ENCODE measurements at regions not wholly inside any gene's neighbourhood (a gene's known extent, or its start where the extent isn't known, plus 50 kb on each side); places are given as distances from the start of the nearest gene placed in this dataset.

DNA sequence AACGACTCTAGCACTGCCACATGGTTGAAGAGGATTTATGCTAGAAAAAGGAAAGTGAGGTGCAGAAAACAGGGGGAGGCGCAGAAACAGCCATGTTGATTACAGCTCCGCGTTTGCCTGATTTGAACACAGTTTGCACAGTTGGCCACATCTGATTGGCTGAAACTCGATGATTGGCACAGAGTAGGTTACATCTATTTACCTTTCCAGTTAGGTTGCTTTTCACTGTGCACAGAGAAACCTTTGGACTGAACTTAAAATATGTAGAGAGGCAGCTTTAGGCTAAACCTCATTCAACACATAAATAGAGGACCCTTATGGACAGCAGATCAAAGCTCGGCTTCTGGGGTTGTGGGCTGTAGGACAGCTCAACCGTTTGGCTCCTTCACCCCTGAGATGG lies 153.7 kb upstream of the APCDD1 start:
- 86% methylated on average over 4 of the region's 7 CpGs for WGBS (ENCODE audit: insufficient coverage)

DNA sequence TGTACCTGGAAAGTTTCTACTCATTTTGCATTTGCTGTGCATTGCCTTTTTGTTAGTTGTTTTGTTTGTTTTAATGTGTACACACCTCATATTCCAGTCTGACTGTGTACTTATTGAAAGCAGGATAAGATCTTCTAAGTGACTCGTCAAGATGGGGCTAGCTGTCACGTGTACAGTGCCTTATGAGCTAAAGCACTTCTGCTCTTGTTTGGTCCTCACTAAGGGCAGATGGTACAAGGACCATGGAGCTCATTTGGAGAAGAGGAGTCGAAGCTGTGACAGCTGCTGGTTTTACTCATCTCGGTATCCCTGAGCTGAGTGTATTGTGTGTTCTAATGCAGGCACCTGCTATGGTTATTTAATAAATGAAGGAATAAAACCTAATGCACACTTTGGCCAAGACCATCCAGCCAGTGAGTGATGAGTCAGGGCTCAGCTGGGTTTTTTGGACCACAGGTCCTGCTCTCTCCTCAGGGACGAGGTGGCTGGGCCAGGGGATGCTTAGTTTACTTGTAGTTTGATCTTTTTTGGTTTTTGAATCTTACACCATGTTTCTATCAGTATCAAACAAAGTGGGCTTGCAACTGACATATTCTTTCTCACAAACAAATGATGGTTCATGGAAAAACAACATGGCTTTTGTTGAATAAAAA lies 152.5 kb upstream of the APCDD1 start:
- no peak overlapping the region for H3K27ac ChIP-seq (ENCODE audit: insufficient read depth in 1 of 2, low read depth in 1 of 2, low read length in 2 of 2, poor library complexity in 1 of 2, severe bottlenecking in 2 of 2)
- H3K4me1 ChIP-seq (ENCODE audit: control extremely low read depth in 1 of 4, control insufficient read depth in 4 of 4, insufficient read depth in 4 of 4, low read length in 3 of 4) = peaks cover 0 to 27% (median 14%) of the 10 kb centered on the region in 4 experiments
- ChIA-PET CTCF (interaction anchor here (0.7 kb wide), 1 partner anchor 20 kb away, joined by 3 read pairs; no protein-coding TSS in a partner anchor), POLR2A (no interaction called here)
- 98% methylated on average over 5 of the region's 5 CpGs for WGBS (ENCODE audit: insufficient coverage)
- no peak for DNase-seq
- H3K4me3 ChIP-seq (ENCODE audit: control insufficient read depth in 1 of 7, extremely low read depth in 1 of 7, insufficient read depth in 4 of 7, low read depth in 2 of 7, low read length in 6 of 7) = no peak overlapping the region
- no peaks in the 10 kb centered on the region for H3K9me3 ChIP-seq (ENCODE audit: control extremely low read depth in 1 of 5, control insufficient read depth in 4 of 5, insufficient read depth in 2 of 5, low read depth in 1 of 5, low read length in 4 of 5)
- no peaks in the 10 kb centered on the region for H3K27me3 ChIP-seq (replicated peaks in 2 of 5; ENCODE audit: control insufficient read depth in 4 of 5, insufficient read depth in 5 of 5, low read length in 4 of 5)
- no peaks in the 10 kb centered on the region for H3K36me3 ChIP-seq (ENCODE audit: control insufficient read depth in 4 of 4, insufficient read depth in 4 of 4, low read length in 3 of 4)

More for the DNA sequence above, 153.7 kb upstream of the APCDD1 start:
- H3K4me1 ChIP-seq (ENCODE audit: control extremely low read depth in 1 of 4, control insufficient read depth in 4 of 4, insufficient read depth in 4 of 4, low read length in 3 of 4) = peaks cover 0 to 30% (median 17%) of the 10 kb centered on the region in 4 experiments
- ChIA-PET CTCF (interaction anchor here (0.9 kb wide), 1 partner anchor 132 kb away, joined by 3 read pairs; no protein-coding TSS in a partner anchor), POLR2A (no interaction called here)
- no peaks in the 10 kb centered on the region for H3K27me3 ChIP-seq (replicated peaks in 2 of 5; ENCODE audit: control insufficient read depth in 4 of 5, insufficient read depth in 5 of 5, low read length in 4 of 5)
- no peaks in the 10 kb centered on the region for H3K36me3 ChIP-seq (ENCODE audit: control insufficient read depth in 4 of 4, insufficient read depth in 4 of 4, low read length in 3 of 4)
- H3K27ac ChIP-seq (ENCODE audit: insufficient read depth in 1 of 2, low read depth in 1 of 2, low read length in 2 of 2, poor library complexity in 1 of 2, severe bottlenecking in 2 of 2) = no peak overlapping the region
- H3K4me3 ChIP-seq (ENCODE audit: control insufficient read depth in 1 of 7, extremely low read depth in 1 of 7, insufficient read depth in 4 of 7, low read depth in 2 of 7, low read length in 6 of 7) = no peak overlapping the region
- no peaks in the 10 kb centered on the region for H3K9me3 ChIP-seq (ENCODE audit: control extremely low read depth in 1 of 5, control insufficient read depth in 4 of 5, insufficient read depth in 2 of 5, low read depth in 1 of 5, low read length in 4 of 5)
- no peak for DNase-seq

DNA sequence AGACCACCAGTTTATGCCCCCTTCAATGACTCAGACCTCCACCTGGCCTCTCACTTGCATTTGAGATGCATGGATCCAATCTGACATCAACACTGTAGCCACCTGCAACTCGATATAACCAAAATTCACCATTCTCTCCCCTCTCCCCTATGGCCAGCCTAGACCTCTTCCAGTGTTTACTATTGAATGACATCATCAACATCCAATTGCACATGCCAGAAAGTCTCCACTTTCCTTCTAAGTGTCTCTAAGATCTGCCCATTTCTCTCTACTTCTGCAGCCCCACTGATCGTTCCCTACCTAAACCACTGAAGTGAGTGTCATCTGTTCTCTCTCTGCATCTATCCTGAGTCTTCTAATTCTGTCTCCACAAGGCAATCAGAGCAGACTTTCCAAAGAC lies 151.3 kb upstream of the APCDD1 start:
- POLR2A ChIA-PET = no interaction called here
- CTCF ChIA-PET = no interaction called here
- Histone ChIP-seq H3K9me3 (ENCODE audit: control extremely low read depth in 1 of 5, control insufficient read depth in 4 of 5, insufficient read depth in 2 of 5, low read depth in 1 of 5, low read length in 4 of 5) (no peaks in the 10 kb centered on the region), H3K36me3 (ENCODE audit: control insufficient read depth in 4 of 4, insufficient read depth in 4 of 4, low read length in 3 of 4) (no peaks in the 10 kb centered on the region), H3K4me3 (ENCODE audit: control insufficient read depth in 1 of 7, extremely low read depth in 1 of 7, insufficient read depth in 4 of 7, low read depth in 2 of 7, low read length in 6 of 7) (no peak overlapping the region), H3K27ac (ENCODE audit: insufficient read depth in 1 of 2, low read depth in 1 of 2, low read length in 2 of 2, poor library complexity in 1 of 2, severe bottlenecking in 2 of 2) (no peak overlapping the region), H3K4me1 (ENCODE audit: control extremely low read depth in 1 of 4, control insufficient read depth in 4 of 4, insufficient read depth in 4 of 4, low read length in 3 of 4) (peaks cover under 1 to 21% (median 13%) of the 10 kb centered on the region in 4 experiments), H3K27me3 (replicated peaks in 2 of 5; ENCODE audit: control insufficient read depth in 4 of 5, insufficient read depth in 5 of 5, low read length in 4 of 5) (no peaks in the 10 kb centered on the region)
- 100% methylated on average over 2 of the region's 2 CpGs for WGBS (ENCODE audit: insufficient coverage)
- no peak for DNase-seq

- CTCF ChIA-PET = no interaction called here
- H3K4me3 ChIP-seq (ENCODE audit: control insufficient read depth in 1 of 7, extremely low read depth in 1 of 7, insufficient read depth in 4 of 7, low read depth in 2 of 7, low read length in 6 of 7) = no peak overlapping the region
- no peak overlapping the region for H3K27ac ChIP-seq (ENCODE audit: insufficient read depth in 1 of 2, low read depth in 1 of 2, low read length in 2 of 2, poor library complexity in 1 of 2, severe bottlenecking in 2 of 2)
- H3K27me3 ChIP-seq (replicated peaks in 2 of 5; ENCODE audit: control insufficient read depth in 4 of 5, insufficient read depth in 5 of 5, low read length in 4 of 5) = no peaks in the 10 kb centered on the region
- no peaks in the 10 kb centered on the region for H3K36me3 ChIP-seq (ENCODE audit: control insufficient read depth in 4 of 4, insufficient read depth in 4 of 4, low read length in 3 of 4)
- no peaks in the 10 kb centered on the region for H3K9me3 ChIP-seq (ENCODE audit: control extremely low read depth in 1 of 5, control insufficient read depth in 4 of 5, insufficient read depth in 2 of 5, low read depth in 1 of 5, low read length in 4 of 5)
- WGBS (ENCODE audit: insufficient coverage) = 96% methylated on average over 3 of the region's 3 CpGs
- POLR2A ChIA-PET = no interaction called here
- H3K4me1 ChIP-seq (ENCODE audit: control extremely low read depth in 1 of 4, control insufficient read depth in 4 of 4, insufficient read depth in 4 of 4, low read length in 3 of 4) = peaks cover 1 to 13% (median 6%) of the 10 kb centered on the region in 4 experiments
- DNase-seq = no peak
Measured at GRCh38 chr18:10304853-10305252, 149.6 kb upstream of the APCDD1 start.

GRCh38 chr18:10306779-10307178 lies 147.7 kb upstream of the APCDD1 start:
- no peak for DNase-seq
- POLR2A ChIA-PET = no interaction called here
- Histone ChIP-seq H3K27ac (ENCODE audit: insufficient read depth in 1 of 2, low read depth in 1 of 2, low read length in 2 of 2, poor library complexity in 1 of 2, severe bottlenecking in 2 of 2) (no peak overlapping the region), H3K4me1 (ENCODE audit: control extremely low read depth in 1 of 4, control insufficient read depth in 4 of 4, insufficient read depth in 4 of 4, low read length in 3 of 4) (peaks cover 0 to 8% (median 3%) of the 10 kb centered on the region in 4 experiments), H3K4me3 (ENCODE audit: control insufficient read depth in 1 of 7, extremely low read depth in 1 of 7, insufficient read depth in 4 of 7, low read depth in 2 of 7, low read length in 6 of 7) (no peak overlapping the region), H3K27me3 (replicated peaks in 2 of 5; ENCODE audit: control insufficient read depth in 4 of 5, insufficient read depth in 5 of 5, low read length in 4 of 5) (no peaks in the 10 kb centered on the region), H3K9me3 (ENCODE audit: control extremely low read depth in 1 of 5, control insufficient read depth in 4 of 5, insufficient read depth in 2 of 5, low read depth in 1 of 5, low read length in 4 of 5) (no peaks in the 10 kb centered on the region), H3K36me3 (ENCODE audit: control insufficient read depth in 4 of 4, insufficient read depth in 4 of 4, low read length in 3 of 4) (no peaks in the 10 kb centered on the region)
- WGBS (ENCODE audit: insufficient coverage) = no CpG with 5 or more reads among the region's 2 CpGs
- CTCF ChIA-PET = no interaction called here

DNA sequence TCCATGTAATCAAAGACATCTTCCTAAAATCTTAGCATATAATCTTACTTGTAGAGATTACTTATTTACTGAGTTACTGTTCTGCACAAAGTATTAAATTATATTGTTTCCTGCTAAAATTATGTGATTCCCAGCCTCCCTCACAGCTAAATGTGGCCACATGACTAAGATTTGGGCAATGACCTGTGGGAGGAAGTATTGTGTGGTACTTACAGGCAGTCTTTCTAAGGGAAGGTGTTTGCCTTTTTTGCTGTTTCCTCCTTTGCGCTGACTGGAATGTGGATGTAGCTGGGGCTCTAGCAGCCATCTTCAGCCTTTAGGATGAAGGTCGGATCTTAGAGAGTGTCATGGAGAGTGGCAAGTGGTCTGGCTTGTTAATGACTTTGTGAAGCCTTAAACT lies 146.3 kb upstream of the APCDD1 start:
- H3K36me3 ChIP-seq (ENCODE audit: control insufficient read depth in 4 of 4, insufficient read depth in 4 of 4, low read length in 3 of 4) = no peaks in the 10 kb centered on the region
- POLR2A ChIA-PET = no interaction called here
- no peak overlapping the region for H3K27ac ChIP-seq (ENCODE audit: insufficient read depth in 1 of 2, low read depth in 1 of 2, low read length in 2 of 2, poor library complexity in 1 of 2, severe bottlenecking in 2 of 2)
- no peaks in the 10 kb centered on the region for H3K27me3 ChIP-seq (replicated peaks in 2 of 5; ENCODE audit: control insufficient read depth in 4 of 5, insufficient read depth in 5 of 5, low read length in 4 of 5)
- H3K4me1 ChIP-seq (ENCODE audit: control extremely low read depth in 1 of 4, control insufficient read depth in 4 of 4, insufficient read depth in 4 of 4, low read length in 3 of 4) = peaks cover 0 to 8% (median 3%) of the 10 kb centered on the region in 4 experiments
- CTCF ChIA-PET = interaction anchor here (1.1 kb wide), 1 partner anchor 13 kb away, joined by 3 read pairs; no protein-coding TSS in a partner anchor
- 57% methylated on average over 2 of the region's 2 CpGs for WGBS (ENCODE audit: insufficient coverage)
- no peak for DNase-seq
- no peaks in the 10 kb centered on the region for H3K9me3 ChIP-seq (ENCODE audit: control extremely low read depth in 1 of 5, control insufficient read depth in 4 of 5, insufficient read depth in 2 of 5, low read depth in 1 of 5, low read length in 4 of 5)
- no peak overlapping the region for H3K4me3 ChIP-seq (ENCODE audit: control insufficient read depth in 1 of 7, extremely low read depth in 1 of 7, insufficient read depth in 4 of 7, low read depth in 2 of 7, low read length in 6 of 7)

DNA sequence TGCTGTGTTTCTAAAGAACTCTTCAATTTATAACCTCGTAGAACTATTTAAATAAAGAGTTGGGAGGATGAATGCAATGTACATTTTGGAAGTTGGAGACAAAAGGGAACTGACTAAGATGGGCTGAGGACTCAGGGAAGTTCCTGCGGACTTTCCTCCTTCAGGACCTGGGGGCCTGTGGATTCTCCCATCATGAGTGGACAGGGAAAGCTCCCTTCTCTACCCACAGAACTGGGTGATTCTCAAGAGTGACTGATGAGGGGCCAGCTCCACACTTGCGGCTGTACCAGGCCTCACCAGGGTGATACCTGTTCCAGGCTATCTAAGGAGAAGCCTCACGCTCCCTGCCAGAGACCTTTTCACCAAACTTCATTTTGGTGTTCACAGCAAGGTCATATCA lies 143.8 kb upstream of the APCDD1 start:
- POLR2A ChIA-PET = no interaction called here
- no peak for DNase-seq
- Histone ChIP-seq H3K4me1 (ENCODE audit: control extremely low read depth in 1 of 4, control insufficient read depth in 4 of 4, insufficient read depth in 4 of 4, low read length in 3 of 4) (peaks cover 2 to 18% (median 8%) of the 10 kb centered on the region in 4 experiments), H3K27me3 (replicated peaks in 2 of 5; ENCODE audit: control insufficient read depth in 4 of 5, insufficient read depth in 5 of 5, low read length in 4 of 5) (no peaks in the 10 kb centered on the region), H3K27ac (ENCODE audit: insufficient read depth in 1 of 2, low read depth in 1 of 2, low read length in 2 of 2, poor library complexity in 1 of 2, severe bottlenecking in 2 of 2) (no peak overlapping the region), H3K9me3 (ENCODE audit: control extremely low read depth in 1 of 5, control insufficient read depth in 4 of 5, insufficient read depth in 2 of 5, low read depth in 1 of 5, low read length in 4 of 5) (no peaks in the 10 kb centered on the region), H3K4me3 (ENCODE audit: control insufficient read depth in 1 of 7, extremely low read depth in 1 of 7, insufficient read depth in 4 of 7, low read depth in 2 of 7, low read length in 6 of 7) (no peak overlapping the region), H3K36me3 (ENCODE audit: control insufficient read depth in 4 of 4, insufficient read depth in 4 of 4, low read length in 3 of 4) (no peaks in the 10 kb centered on the region)
- 100% methylated on average over 3 of the region's 4 CpGs for WGBS (ENCODE audit: insufficient coverage)
- CTCF ChIA-PET = no interaction called here

All from common myeloid progenitor, CD34-positive (primary cell).